ENCODE measurements at regions not wholly inside any gene's neighbourhood (a gene's known extent, or its start where the extent isn't known, plus 50 kb on each side); places are given as distances from the start of the nearest gene placed in this dataset.

GRCh38 chr12:93243689-93244513 is 133.8 kb upstream of the NUDT4 start:
- DNase-seq (ENCODE audit: low read depth in 2 of 2), result no peak

GRCh38 chr12:93244514-93245077 is 133.1 kb upstream of the NUDT4 start:
- no peak for DNase-seq (ENCODE audit: low read depth in 2 of 2)

- DNase-seq (ENCODE audit: low read depth in 2 of 2), result no peak
Measured at GRCh38 chr12:93245543-93245942, 132.2 kb upstream of the NUDT4 start.

GRCh38 chr12:93247313-93247991 is 130.3 kb upstream of the NUDT4 start:
- no peak for DNase-seq (ENCODE audit: low read depth in 2 of 2)

GRCh38 chr12:93252221-93252620 is 125.5 kb upstream of the NUDT4 start:
- no peak for DNase-seq (ENCODE audit: low read depth in 2 of 2)

GRCh38 chr12:93254911-93255310 is 122.8 kb upstream of the NUDT4 start:
- DNase-seq (ENCODE audit: low read depth in 2 of 2), result no peak

- no peak for DNase-seq (ENCODE audit: low read depth in 2 of 2)
Measured at GRCh38 chr12:93256256-93256969, 121.3 kb upstream of the NUDT4 start.

GRCh38 chr12:93261505-93262094 is 116.1 kb upstream of the NUDT4 start:
- no peak for DNase-seq (ENCODE audit: low read depth in 2 of 2)

- no peak for DNase-seq (ENCODE audit: low read depth in 2 of 2)
Measured at GRCh38 chr12:93272997-93273396, 104.7 kb upstream of the NUDT4 start.

GRCh38 chr12:93273834-93274564 is 103.7 kb upstream of the NUDT4 start:
- no peak for DNase-seq (ENCODE audit: low read depth in 2 of 2)

GRCh38 chr12:93274937-93275336 is 102.8 kb upstream of the NUDT4 start:
- DNase-seq (ENCODE audit: low read depth in 2 of 2), result no peak

GRCh38 chr12:93275589-93275988 is 102.1 kb upstream of the NUDT4 start:
- DNase-seq (ENCODE audit: low read depth in 2 of 2), result no peak

- DNase-seq (ENCODE audit: low read depth in 2 of 2), result no peak
Measured at GRCh38 chr12:93279565-93280412, 97.9 kb upstream of the NUDT4 start.

- DNase-seq (ENCODE audit: low read depth in 2 of 2), result no peak
Measured at GRCh38 chr12:93287149-93287548, 90.6 kb upstream of the NUDT4 start.

- DNase-seq (ENCODE audit: low read depth in 2 of 2), result no peak
Measured at GRCh38 chr12:93288626-93289025, 89.1 kb upstream of the NUDT4 start.

GRCh38 chr12:93290391-93290790 is 87.3 kb upstream of the NUDT4 start:
- DNase-seq (ENCODE audit: low read depth in 2 of 2), result no peak

GRCh38 chr12:93292213-93292612 is 85.5 kb upstream of the NUDT4 start:
- DNase-seq (ENCODE audit: low read depth in 2 of 2), result no peak

GRCh38 chr12:93292731-93293566 is 84.8 kb upstream of the NUDT4 start:
- no peak for DNase-seq (ENCODE audit: low read depth in 2 of 2)

GRCh38 chr12:93297032-93297431 is 80.7 kb upstream of the NUDT4 start:
- no peak for DNase-seq (ENCODE audit: low read depth in 2 of 2)

All from stimulated activated CD4-positive, alpha-beta T cell treated with anti-CD3 and anti-CD28 coated beads, Interleukin-15, amount 100 ng/mL, for 48 hours (primary cell).